Upper lobe of right lung (tissue), 1 donor: ENCODE measurements at regions not wholly inside any gene's neighbourhood (a gene's known extent, or its start where the extent isn't known, plus 50 kb on each side); places are given as distances from the start of the nearest gene placed in this dataset.

Experiments used
- ATAC-seq: fragments of 200-7000 bp; cut with Tn5 transposase; one replicate; pipeline ENCODE4 v1.9.1; 2020; ENCODE audit warnings: mild to moderate bottlenecking, moderate library complexity
- DNase-seq: peaks from one replicate; pipeline ENCODE4 v3.0.0-alpha.2; 2020
- H3K27ac ChIP-seq: fragments of 200-600 bp; one replicate; pipeline ENCODE4 v1.8.0; 2022
- H3K27me3 ChIP-seq: fragments of 200-600 bp; one replicate; pipeline ENCODE4 v1.8.0; 2022; ENCODE audit warnings: mild to moderate bottlenecking
- H3K36me3 ChIP-seq: fragments of 200-600 bp; one replicate; pipeline ENCODE4 v1.8.0; 2022
- H3K4me1 ChIP-seq: fragments of 200-600 bp; one replicate; pipeline ENCODE4 v1.8.0; 2022
- H3K4me3 ChIP-seq: fragments of 200-600 bp; one replicate; pipeline ENCODE4 v1.8.0; 2022; ENCODE audit warnings: mild to moderate bottlenecking
- H3K9me3 ChIP-seq: fragments of 200-600 bp; one replicate; pipeline ENCODE4 v1.8.0; 2022
- CTCF ChIP-seq: fragments of 200-600 bp; IDR thresholded peaks from one replicate; pipeline ENCODE4 v1.8.0; 2022; ENCODE audit warnings: antibody characterized with exemption
- intact Hi-C: fragments of 100-400 bp; cut with DNase I; formaldehyde crosslinking; loops from one replicate; pipeline ENCODE4 v1.11.0; 2022
- donor health status: DM: no; HTN: yes; CAD: no; lungs with severe emphysema.

GRCh38 chr5:125401724-125402622, 655.5 kb upstream of the ZNF608 start:
- DNase-seq: no peak
- Histone ChIP-seq H3K4me3 (no peak overlapping the region), H3K4me1 (no peaks in the 10 kb centered on the region), H3K27ac (no peak overlapping the region), H3K36me3 (no peaks in the 10 kb centered on the region), H3K27me3 (no peaks in the 10 kb centered on the region), H3K9me3 (no peaks in the 10 kb centered on the region)
- TF ChIP-seq CTCF: no peak
- intact Hi-C loops: no loop called here
- no peak for ATAC-seq

- no peaks in the 10 kb centered on the region for H3K36me3 ChIP-seq
- no peak for DNase-seq
- H3K4me3 ChIP-seq: no peak overlapping the region
- ATAC-seq: no peak
- intact Hi-C loops: no loop called here
- no peaks in the 10 kb centered on the region for H3K27me3 ChIP-seq
- TF ChIP-seq CTCF: no peak
- H3K27ac ChIP-seq: no peak overlapping the region
- no peaks in the 10 kb centered on the region for H3K4me1 ChIP-seq
- H3K9me3 ChIP-seq: no peaks in the 10 kb centered on the region
These were observed 656.3 kb upstream of the ZNF608 start for GRCh38 chr5:125402787-125403186.

GRCh38 chr5:125404056-125404455, 657.6 kb upstream of the ZNF608 start:
- DNase-seq: no peak
- TF ChIP-seq CTCF: no peak
- Histone ChIP-seq H3K27ac (no peak overlapping the region), H3K4me3 (no peak overlapping the region), H3K4me1 (no peaks in the 10 kb centered on the region), H3K36me3 (no peaks in the 10 kb centered on the region), H3K27me3 (no peaks in the 10 kb centered on the region), H3K9me3 (no peaks in the 10 kb centered on the region)
- intact Hi-C loops: no loop called here
- no peak for ATAC-seq

GRCh38 chr5:125408448-125409233, 662.2 kb upstream of the ZNF608 start:
- H3K36me3 ChIP-seq: no peaks in the 10 kb centered on the region
- DNase-seq (no peak), ATAC-seq (no peak)
- H3K4me3 ChIP-seq: no peak overlapping the region
- TF ChIP-seq CTCF: no peak
- H3K4me1 ChIP-seq: peaks cover 39% of the 10 kb centered on the region
- no peaks in the 10 kb centered on the region for H3K27me3 ChIP-seq
- no peaks in the 10 kb centered on the region for H3K9me3 ChIP-seq
- intact Hi-C loops: no loop called here
- H3K27ac ChIP-seq: no peak overlapping the region

GRCh38 chr5:125409234-125409860, 662.9 kb upstream of the ZNF608 start:
- intact Hi-C loops: no loop called here
- Histone ChIP-seq H3K27ac (no peak overlapping the region), H3K9me3 (no peaks in the 10 kb centered on the region), H3K4me1 (peaks cover 39% of the 10 kb centered on the region), H3K36me3 (no peaks in the 10 kb centered on the region), H3K4me3 (no peak overlapping the region), H3K27me3 (no peaks in the 10 kb centered on the region)
- DNase-seq (no peak), ATAC-seq (no peak)
- no peak for TF ChIP-seq CTCF
